SK-N-SH (cell line): ENCODE measurements at regions not wholly inside any gene's neighbourhood (a gene's known extent, or its start where the extent isn't known, plus 50 kb on each side); places are given as distances from the start of the nearest gene placed in this dataset.

ENCODE experiments used
- CTCF ChIP-seq: fragments of 200-600 bp; sonication (generic); IDR thresholded peaks from 2 replicates; pipeline ENCODE4 v1.6.1; 2017; ENCODE audit warnings: antibody characterized with exemption, mild to moderate bottlenecking, moderate library complexity
- EP300 ChIP-seq, 2 experiments: IDR thresholded peaks; 2 replicates each; pipeline versions ENCODE4 v1.4.0 to v1.6.1; 2012; ENCODE audit warnings: borderline replicate concordance in 1 of 2, low read depth in 1 of 2, low read length in 1 of 2
- GATA2 ChIP-seq: sonication (generic); formaldehyde crosslinking; IDR thresholded peaks from 2 replicates; pipeline ENCODE4 v1.5.0; 2020; ENCODE audit warnings: mild to moderate bottlenecking, missing genetic modification reagents
- MAX ChIP-seq: IDR thresholded peaks from 2 replicates; pipeline ENCODE4 v1.4.0; 2012; ENCODE audit warnings: low read depth
- NRF1 ChIP-seq: IDR thresholded peaks from 2 replicates; pipeline ENCODE4 v1.6.1; 2012; ENCODE audit warnings: low read depth, mild to moderate bottlenecking, low read length
- POLR2AphosphoS5 ChIP-seq: IDR thresholded peaks from 2 replicates; pipeline ENCODE4 v1.6.1; 2012; ENCODE audit warnings: low read depth, low read length
- RFX5 ChIP-seq: IDR thresholded peaks from 2 replicates; pipeline ENCODE4 v1.6.1; 2012; ENCODE audit warnings: mild to moderate bottlenecking, improper control_type of control experiment, low read length
- SMC3 ChIP-seq: IDR thresholded peaks from 2 replicates; pipeline ENCODE4 v1.6.1; 2012; ENCODE audit warnings: low read depth, low read length, improper control_type of control experiment
- TAF1 ChIP-seq: IDR thresholded peaks from 2 replicates; pipeline ENCODE4 v1.6.1; 2012; ENCODE audit warnings: low read depth, mild to moderate bottlenecking, low read length, moderate library complexity, borderline replicate concordance
- TF ChIP-seq, protein P1 (sequence below): IDR thresholded peaks from 2 replicates; pipeline ENCODE4 v1.6.1; 2012; ENCODE audit warnings: mild to moderate bottlenecking, low read depth, low read length, moderate library complexity

DNA sequence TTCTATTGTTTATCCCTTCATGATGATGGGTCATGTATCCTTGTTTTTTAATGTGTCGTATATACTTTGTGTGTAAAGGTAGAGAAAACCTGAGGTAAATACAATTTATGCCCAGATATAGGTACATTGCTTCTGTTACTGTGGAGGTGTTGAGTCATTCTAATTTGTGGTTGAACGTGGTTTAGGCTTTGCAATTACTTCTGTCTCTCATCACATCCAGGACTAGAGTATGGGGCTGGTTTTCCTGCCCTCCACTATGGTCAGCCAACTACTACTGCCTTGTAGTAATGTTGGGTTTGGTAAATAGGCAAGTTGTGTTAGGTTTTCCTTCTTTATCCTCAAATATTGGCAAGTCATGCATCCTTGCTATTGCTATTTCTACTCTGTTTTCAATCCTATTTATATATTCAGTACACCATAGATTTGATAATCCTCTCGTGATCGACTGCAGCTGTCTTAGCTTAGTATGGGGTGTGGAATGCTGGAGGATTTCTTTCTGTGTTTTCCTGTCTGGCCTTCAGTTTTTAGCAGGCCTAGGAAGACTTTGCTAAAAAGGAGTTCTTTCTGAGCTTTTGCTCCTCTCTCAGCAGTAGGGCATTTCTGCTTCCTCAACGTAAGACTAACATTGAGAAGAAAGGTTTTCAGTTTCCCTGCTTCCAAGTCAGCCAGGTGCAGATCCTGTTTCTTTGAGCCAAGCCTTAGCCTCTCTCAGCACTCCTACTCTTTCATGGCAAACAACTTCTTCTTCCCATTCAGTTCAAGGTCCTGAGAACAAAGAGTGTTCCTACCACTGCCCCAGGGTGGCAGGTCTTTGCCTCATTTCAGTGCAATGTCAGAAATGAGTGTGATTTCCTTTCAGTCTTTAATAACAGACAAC, 844.4 kb upstream of the CDH18 start:
- TF ChIP-seq POLR2AphosphoS5: no peak
- no peak for TF ChIP-seq CTCF
- TF ChIP-seq EP300 (IDR thresholded peaks at IDR 0.05; ENCODE audit: borderline replicate concordance in 1 of 2, low read depth in 1 of 2, low read length in 1 of 2): no peak
- TF ChIP-seq SMC3: no peak
- no peak for TF ChIP-seq NRF1
- TF ChIP-seq, protein P1, sequence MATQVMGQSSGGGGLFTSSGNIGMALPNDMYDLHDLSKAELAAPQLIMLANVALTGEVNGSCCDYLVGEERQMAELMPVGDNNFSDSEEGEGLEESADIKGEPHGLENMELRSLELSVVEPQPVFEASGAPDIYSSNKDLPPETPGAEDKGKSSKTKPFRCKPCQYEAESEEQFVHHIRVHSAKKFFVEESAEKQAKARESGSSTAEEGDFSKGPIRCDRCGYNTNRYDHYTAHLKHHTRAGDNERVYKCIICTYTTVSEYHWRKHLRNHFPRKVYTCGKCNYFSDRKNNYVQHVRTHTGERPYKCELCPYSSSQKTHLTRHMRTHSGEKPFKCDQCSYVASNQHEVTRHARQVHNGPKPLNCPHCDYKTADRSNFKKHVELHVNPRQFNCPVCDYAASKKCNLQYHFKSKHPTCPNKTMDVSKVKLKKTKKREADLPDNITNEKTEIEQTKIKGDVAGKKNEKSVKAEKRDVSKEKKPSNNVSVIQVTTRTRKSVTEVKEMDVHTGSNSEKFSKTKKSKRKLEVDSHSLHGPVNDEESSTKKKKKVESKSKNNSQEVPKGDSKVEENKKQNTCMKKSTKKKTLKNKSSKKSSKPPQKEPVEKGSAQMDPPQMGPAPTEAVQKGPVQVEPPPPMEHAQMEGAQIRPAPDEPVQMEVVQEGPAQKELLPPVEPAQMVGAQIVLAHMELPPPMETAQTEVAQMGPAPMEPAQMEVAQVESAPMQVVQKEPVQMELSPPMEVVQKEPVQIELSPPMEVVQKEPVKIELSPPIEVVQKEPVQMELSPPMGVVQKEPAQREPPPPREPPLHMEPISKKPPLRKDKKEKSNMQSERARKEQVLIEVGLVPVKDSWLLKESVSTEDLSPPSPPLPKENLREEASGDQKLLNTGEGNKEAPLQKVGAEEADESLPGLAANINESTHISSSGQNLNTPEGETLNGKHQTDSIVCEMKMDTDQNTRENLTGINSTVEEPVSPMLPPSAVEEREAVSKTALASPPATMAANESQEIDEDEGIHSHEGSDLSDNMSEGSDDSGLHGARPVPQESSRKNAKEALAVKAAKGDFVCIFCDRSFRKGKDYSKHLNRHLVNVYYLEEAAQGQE: no peak
- TF ChIP-seq GATA2: no peak
- TF ChIP-seq TAF1: no peak
- TF ChIP-seq MAX: no peak
- no peak for TF ChIP-seq RFX5
